ENCODE measurements at regions not wholly inside any gene's neighbourhood (a gene's known extent, or its start where the extent isn't known, plus 50 kb on each side); places are given as distances from the start of the nearest gene placed in this dataset.

DNA sequence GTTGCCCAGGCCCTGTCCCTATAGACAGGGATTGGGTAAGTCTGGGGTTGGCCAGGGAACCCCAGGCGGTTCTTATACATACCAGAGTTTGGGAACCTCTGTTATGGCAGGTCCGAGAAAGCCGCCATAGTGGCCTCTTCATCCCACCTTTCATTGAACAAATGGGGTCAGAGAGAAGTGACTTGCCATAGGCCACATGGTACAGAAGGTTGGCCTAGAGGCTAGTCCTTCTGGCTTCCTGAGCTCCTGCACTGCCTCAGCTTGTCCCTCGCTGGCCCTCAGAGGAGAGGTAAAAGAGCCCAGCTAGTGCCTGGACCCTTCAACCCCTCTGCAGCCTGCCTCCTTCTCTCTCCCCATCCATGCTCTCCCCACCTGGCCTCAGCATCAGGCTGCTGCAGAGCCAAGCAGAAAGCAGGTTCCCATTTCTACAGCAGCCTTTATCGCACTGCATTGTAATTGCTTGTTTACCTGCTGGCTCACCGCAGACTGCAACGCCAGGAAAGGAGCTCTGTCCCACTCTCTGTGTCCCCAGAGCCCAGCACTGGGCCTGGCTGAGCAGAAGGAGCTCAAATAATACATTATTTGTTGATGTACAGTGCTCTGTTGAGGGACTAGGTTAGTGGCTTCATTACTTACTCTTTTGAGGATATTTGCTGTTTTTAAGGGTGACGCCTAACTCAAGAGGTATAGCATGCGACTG is 103.6 kb downstream of the TRIM29 start:
- DNase-seq (ENCODE audit: low read depth in 4 of 4, low spot score in 2 of 4), result no peak

DNA sequence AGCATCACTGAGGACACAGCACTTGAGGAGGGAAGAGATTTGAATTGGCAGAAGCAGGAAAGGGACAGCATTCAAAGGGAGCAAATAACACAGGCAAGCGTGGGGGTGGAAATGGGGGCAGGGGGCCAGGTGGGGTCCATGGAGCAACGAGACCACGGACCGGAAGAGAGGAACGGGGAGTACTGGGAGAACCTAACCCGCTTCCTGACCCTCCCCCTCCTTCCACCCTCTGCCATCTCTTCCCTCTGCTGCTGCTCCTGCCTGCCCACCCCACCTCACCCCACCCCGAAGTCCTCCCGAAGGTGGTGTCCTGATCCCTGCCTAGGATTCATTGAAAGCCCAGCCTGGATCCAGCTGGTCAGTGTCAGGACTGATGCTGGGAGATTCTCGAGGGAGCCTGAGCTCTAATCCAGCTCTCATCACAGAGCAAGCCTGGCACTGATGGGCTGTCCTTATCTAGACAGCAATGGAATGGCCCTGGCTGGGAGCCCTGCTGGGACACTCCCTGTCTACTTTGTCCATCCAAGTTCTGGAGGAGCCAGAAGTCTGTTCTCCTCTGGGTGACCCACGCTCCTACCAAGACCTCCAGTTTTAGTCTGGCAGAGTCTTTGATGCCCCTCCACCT is 105.0 kb downstream of the TRIM29 start:
- DNase-seq (ENCODE audit: low read depth in 4 of 4, low spot score in 2 of 4), result no peak

DNA sequence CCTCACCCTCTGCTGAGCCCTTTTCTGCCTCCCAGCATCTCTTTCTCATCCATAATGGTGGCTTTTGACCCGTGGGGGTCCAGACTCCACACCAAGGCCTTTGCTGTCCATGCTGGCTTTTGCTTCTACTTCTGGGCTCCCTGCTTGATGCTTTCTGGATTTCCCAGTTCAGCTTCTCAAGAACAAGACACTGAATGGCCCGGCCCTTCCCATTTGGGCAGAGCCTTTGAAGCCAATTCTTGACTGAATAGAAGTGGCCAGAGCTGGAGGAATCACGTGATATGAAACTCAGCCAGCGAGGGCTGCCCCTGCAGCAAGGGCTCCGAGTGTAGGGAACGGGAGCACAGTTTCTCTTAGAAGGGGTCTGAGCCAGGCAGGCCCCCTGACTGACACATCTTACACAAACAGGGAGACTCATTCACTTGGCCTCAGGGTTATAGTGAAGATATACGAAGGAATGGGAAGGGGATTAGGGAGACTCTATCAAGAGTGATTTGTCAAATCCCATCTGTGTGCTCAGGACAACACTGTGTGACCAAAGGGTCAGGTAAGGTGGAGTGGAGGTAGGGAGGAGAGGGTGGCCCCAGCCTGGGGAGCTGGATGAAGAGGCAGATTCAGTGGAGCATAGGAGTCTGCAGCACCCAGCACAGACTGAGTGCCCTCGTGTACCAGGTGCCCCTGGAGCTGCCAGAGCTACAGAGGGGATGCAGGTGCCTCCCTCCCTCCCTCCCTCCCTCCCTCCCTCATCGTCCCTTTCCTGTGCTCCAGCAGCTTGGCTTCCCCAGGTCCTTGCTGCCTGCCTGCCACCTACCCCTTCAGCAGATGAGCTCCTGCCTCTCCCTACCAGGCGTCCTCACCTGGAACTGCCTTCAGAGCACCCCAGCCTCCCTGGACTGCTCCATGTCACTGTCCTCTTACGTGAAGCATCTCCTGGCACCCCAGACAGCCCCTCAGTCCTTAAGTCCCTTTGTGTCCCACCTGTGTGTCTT is 106.0 kb downstream of the TRIM29 start:
- no peak for DNase-seq (ENCODE audit: low read depth in 4 of 4, low spot score in 2 of 4)

DNA sequence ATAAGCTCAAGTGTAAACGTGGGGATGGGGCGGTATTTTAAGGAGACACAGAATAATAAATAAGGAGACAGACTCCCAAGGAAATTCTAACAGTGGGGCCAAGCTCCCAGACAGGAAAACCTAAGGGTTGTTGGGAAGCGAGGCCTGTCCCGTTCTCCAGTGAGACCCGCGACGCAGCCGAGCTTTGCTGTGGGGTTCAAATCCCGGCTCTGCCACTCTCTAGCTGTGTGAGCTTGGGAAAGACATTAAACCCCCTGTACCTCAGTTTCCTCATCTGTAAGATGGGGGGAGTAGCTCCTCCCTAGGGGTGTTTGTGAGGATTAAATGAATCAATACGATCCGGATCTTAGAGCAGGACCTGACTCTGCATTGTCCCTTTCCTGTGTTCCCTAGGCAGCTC is 106.8 kb downstream of the TRIM29 start:
- no peak for DNase-seq (ENCODE audit: low read depth in 4 of 4, low spot score in 2 of 4)

DNA sequence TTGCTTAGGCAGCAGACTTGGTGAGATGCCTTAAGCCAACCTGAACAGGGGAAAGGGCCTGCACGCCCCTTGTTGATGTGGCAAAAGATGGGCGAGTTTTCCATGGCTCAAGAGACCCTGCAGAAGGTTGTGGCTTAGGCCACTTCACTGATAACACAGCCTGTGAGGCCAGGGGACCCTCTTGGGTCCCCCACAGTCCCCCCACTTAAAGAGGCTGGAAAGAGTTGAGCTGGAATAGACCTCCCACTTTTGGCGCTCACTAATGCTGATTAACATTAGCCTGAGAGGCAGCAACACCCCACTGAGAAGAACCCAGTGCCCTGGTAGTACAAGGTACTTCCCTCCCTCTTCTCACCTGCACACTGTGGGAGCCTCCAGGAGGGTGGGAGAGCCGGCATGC is 107.5 kb downstream of the TRIM29 start:
- DNase-seq (ENCODE audit: low read depth in 4 of 4, low spot score in 2 of 4), result no peak

DNA sequence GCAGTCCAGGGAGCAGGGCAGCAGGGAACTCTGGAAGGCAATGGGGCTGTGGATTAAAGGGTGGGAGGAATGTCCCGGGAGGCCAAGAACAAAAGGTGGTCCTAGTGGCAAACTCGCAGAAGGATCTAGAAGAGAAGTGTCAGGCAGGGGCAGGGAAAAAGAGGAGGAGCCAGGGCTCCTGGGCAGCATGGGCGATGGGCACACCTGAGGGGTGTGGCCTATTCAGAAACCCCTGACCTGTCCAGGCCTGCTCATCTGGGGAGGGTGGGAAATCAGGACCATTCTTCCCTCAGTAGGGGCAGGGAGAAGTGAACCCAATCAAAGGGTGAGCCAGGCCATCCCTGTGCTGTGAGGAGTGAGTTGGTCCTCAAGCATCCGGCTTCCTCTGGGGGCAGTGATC is 108.6 kb downstream of the TRIM29 start:
- DNase-seq (ENCODE audit: low read depth in 4 of 4, low spot score in 2 of 4), result no peak

DNA sequence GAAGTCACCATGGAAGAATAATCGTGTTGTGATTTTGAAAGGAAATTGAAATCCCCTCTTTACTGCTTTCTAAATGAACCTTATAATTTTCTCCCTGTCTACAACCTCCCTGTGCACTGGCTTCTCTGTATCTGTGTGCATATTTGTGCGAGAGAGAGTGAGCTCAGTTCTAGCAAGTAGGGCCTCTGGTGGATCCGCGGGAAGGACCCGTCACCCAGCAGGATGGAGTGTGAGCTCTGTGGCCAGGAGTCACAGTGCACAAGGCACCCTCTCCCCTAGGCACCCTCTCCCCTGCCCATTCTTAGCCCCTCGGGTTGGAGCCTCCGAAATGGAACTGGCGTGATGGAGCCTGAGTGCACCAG is 109.0 kb downstream of the TRIM29 start:
- DNase-seq (ENCODE audit: low read depth in 4 of 4, low spot score in 2 of 4), result no peak

DNA sequence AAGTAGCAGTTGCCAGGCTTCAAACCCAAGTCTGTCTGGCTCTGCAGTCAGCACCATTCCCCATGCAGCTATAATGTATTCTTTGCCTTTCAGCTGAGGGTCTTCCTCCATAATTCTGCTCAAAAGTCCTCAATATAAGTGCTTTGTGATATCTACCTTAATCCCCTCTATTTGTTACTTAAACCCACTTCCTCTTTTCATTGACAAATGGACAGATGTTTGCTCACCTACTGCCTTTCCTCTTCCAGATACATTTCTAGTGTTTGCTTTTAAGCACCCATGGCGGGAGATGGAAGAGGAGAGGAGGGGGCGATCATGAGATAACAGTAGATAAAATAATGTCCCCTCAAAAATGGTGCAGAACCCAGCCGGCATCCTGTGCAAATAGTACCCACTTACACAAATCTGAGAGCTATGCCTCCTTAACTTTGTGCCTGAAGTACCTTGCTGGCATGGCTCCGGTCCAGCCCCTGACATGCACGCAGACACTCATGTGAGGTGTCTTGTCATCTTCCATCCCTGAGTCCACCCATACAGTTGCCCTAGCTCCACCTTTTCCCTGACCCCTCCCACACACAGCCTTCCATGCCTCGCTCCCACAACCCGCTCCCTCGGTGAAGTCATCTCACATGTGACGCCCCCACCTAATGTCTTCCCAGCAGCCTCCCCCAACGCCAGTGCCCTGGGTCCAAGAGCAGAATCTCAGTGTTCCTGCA is 109.6 kb downstream of the TRIM29 start:
- DNase-seq (ENCODE audit: low read depth in 4 of 4, low spot score in 2 of 4), result no peak

DNA sequence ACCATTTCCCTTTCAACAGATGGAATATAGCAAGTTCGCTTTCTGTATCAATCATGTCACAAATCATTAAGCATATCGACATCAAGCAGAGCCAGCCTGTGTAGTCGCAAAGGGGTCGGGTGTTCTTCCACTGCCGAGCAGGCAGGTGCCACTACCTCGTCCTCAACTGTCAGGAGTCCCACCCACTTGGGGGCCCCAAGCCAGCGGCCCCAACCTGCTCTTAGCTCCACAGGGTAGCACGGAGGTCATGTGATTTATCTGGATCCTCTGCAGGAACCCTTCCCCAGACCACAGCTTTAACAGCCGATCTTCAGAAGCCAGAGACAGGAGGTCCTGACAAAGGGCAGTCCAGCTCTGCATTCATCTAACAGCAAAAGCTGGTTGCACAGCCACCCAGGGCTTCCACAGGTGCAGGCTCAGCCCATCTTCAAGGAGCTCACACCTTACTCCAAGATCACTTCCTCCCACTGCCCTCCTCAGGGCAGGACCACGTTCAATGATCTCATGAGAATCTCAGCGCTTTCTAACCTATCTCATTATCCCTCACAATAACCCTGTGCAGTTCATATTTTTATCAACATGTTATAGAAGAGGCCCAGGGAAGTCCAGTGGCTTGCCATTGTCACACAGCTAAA is 110.2 kb downstream of the TRIM29 start:
- DNase-seq (ENCODE audit: low read depth in 4 of 4, low spot score in 2 of 4), result no peak

DNA sequence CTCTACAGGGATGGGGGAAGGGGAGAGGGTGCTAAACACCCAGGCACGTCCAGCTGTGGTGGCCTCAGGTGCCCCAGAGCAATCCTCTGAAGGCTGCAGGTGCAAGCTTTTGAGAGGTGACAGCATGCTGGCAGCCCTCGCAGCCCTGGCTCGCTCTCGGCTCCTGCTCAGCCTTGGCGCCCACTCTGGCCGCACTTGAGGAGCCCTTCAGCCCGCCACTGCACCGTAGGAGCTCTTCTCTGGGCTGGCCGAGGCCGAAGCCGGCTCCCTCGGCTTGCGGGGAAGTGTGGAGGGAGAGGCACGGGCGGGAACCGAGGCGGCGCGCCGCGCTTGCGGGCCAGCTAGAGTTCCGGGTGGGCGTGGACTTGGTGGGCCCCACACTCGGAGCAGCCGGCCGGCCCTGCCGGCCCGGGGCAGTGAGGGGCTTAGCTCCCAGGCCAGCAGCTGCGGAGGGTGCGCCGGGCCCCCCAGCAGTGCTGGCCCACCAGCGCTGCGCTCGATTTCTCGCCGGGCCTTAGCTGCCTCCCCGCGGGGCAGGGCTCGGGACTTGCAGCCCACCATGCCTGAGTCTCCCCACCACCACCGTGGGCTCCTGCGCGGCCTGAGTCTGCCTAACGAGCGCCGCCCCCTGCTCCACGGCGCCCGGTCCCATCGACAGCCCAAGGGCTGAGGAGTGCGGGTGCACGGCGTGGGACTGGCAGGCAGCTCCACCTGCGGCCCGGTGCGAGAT is 112.1 kb downstream of the TRIM29 start:
- no peak for DNase-seq (ENCODE audit: low read depth in 4 of 4, low spot score in 2 of 4)

DNA sequence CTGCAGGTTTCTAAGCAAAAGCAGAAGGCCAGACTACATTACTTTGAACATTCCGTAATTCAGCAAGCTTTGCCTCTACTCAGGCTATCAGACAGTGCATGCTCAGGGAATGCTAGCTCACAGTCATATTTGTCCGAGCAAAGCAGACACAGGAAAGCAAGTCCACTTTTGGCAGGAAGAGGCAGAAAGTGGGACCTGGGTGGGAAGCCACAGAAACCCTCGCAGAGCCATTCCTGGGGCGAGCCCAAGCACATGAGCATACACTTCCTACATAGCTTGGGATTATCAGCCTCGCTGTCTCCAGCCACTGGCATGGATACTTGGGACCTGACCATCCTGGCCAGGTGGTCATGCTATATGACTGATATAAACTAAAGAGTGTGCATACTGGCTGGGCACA is 113.3 kb downstream of the TRIM29 start:
- DNase-seq (ENCODE audit: low read depth in 4 of 4, low spot score in 2 of 4), result no peak

DNA sequence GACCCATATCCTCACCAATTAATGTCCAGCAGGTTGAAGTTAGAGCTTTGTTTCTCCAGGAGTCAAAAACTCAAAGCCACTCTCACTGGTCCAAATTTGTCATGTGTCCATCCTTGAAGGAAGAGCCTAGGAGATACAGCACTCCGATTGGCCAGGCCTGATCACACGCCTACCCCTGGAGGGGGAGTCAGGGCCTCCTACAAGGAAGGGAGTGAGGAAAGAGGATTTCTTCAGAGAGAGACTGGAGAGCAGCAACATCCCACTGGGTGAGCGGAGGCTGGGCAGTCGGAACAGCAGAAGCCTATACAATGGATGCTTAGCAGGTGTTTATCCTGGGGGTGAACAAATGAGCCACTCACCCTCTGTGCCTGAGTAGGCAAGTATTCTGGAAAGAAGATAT is 113.9 kb downstream of the TRIM29 start:
- no peak for DNase-seq (ENCODE audit: low read depth in 4 of 4, low spot score in 2 of 4)

DNA sequence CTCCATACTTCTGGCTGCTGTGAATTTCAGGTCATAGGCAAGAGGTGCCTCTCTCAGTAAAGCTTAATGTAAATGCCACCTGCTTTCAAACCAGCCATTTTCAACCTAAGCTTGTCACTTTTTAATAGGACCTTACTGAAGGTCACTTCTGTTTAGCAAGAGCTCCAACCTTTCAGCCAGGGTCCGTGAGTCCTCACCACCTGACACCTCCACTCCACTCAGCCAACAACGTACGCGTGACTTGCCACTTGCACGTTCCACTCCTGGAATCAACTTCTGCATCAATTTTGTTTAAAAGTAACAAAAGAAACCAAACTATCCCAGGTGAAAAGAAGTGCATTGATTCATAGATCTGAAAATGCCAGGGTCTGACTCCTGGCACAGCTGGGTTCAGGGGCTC is 114.4 kb downstream of the TRIM29 start:
- DNase-seq (ENCODE audit: low read depth in 4 of 4, low spot score in 2 of 4), result no peak

DNA sequence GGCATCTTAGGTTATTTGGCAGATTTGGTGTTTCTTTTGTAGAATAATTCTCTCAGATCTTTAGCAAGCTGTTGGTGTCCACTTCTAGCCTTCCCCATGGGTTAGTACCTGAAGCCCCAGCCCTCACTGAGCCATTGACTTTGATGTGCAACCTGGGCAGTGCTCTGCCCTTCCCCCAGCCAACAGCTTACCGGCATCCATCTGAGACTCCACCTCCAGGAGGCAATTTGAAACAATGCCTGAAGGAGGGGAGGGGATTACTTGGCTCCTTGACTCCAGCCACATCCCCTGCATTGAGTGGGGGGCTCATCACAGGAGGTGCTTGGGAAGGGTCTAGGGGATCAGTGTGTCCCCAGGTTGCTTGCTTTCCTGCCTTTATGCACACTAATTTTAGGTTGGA is 114.8 kb downstream of the TRIM29 start:
- DNase-seq (ENCODE audit: low read depth in 4 of 4, low spot score in 2 of 4), result no peak

DNA sequence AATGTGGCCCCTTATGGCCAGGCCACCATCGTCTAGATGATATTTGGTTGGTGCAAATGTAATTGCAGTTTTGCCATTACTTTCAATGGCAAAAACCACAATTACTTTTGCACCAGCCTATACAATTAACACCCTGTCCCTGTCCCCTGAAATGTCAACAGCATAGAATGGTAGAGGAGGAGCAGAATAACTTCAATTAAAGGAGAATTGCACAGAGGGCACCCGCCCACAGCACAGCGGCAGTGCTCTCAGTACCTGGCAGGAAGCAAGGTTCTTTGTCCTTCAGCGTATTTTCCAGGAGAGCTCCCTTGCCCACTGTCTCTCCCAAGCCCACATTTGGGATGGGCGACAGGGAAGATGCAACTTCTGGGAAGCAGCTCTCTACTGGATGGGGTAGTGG is 115.3 kb downstream of the TRIM29 start:
- DNase-seq (ENCODE audit: low read depth in 4 of 4, low spot score in 2 of 4), result no peak

DNA sequence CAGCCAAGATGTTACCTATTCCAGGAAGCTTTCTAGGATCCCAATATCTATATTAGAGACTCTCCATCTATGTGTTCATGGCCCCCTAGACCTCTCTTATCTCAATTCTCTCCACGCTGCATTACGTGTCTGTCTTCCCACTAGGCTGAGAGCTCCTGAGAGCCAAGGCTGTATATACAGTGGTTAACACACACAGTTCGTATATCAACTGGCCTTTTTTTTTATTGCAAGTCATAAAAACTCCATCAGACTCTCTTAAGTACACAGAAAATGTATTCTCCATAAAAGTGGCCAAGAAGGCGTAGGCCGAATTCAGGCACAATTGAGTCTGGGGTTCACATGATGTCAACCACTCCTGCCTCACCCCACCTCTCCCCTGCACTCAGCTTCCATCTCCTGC is 115.9 kb downstream of the TRIM29 start:
- DNase-seq (ENCODE audit: low read depth in 4 of 4, low spot score in 2 of 4), result no peak

DNA sequence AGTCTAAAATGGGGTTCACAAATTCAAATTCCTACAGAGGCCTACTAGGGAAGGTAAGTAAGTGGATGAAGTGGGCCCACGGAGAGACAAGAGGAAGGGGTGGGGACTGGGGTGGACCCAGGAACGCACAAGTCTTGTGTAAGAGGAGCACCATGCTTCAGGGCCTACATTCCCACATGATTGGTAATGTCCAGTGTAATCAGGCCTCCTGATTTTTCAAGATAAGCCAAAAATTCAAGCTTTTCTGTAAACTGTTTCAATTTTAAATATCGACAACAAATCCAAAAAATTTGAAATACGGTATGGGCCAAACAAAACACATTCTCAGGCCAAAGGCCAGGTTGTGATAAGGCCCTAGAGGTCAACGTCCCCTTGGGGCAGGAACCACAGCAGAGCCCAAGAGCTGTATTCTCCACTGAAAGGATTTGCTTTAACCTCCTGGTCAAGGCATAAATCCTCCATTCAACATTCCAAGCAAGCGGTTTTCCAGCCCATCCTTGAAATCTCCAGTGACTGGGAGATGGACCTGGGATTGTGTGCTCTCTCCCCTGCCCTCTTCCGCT is 116.4 kb downstream of the TRIM29 start:
- no peak for DNase-seq (ENCODE audit: low read depth in 4 of 4, low spot score in 2 of 4)

DNA sequence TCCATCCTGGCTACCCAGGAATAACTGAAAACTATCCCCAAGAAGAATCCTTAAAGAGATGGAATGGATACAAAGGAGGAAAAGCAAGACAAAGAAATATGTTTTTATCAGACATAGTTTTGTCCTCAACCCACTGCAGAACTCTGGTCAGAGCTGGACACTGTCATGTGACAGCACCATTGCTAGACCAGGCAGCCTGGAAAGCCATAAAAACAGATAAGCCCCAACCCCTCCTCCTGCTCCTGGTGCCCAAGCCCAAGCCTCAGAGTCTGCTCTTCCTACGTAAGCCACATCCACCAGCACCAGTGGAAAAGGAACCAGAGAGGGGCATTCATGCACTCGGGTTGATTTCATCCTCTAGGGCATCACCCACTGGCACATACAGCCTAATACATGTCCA is 116.9 kb downstream of the TRIM29 start:
- DNase-seq (ENCODE audit: low read depth in 4 of 4, low spot score in 2 of 4), result no peak

DNA sequence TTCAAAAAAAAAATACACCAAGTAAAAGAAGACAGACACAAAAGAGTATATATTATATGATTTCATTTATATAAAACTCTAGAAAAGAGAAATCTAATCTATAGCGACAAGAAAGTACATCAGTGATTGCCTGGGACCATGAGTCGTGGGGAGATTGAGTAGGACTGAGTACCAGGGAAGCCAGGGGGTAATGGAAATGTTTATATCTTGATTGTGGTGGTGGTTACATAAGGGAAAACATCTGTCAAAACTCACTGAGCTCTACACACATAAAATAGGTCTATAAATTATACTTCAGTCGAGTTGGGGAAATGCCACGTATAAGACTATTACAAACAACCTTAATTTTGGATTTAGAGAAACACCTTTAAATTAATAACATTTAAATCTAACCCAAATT is 117.4 kb downstream of the TRIM29 start:
- no peak for DNase-seq (ENCODE audit: low read depth in 4 of 4, low spot score in 2 of 4)

DNA sequence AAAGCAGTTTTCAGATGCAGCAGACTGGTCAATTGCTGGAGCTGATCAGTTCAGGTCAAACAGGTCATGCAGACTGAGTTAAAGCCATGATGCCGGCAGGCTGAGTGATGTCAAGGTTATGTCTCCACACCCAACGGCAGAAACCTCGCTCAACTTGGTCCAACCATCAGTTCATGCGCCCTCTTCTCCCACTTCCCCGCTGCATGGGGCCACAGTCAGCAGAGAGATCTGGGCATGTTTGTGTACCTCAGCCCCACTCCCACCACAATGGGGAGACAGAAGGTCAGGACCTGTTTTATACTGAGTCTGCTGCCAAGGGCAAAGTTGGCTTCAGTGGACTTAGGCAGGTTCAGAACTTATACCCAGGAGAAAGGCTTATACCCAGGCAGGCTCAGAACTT is 118.7 kb downstream of the TRIM29 start:
- no peak for DNase-seq (ENCODE audit: low read depth in 4 of 4, low spot score in 2 of 4)
